Neural cell (in vitro differentiated cells): ENCODE measurements at regions not wholly inside any gene's neighbourhood (a gene's known extent, or its start where the extent isn't known, plus 50 kb on each side); places are given as distances from the start of the nearest gene placed in this dataset.

ENCODE experiments used
- H2AFZ ChIP-seq: fragments of 200-600, 300-800 bp; sonication (generic), shearing (Covaris generic); 2 replicates; pipeline ENCODE4 v1.6.0; 2014; ENCODE audit warnings: low read depth, mild to moderate bottlenecking, antibody characterized with exemption, low read length, moderate library complexity
- H3F3A ChIP-seq: fragments of 200-600 bp; shearing (Covaris generic); 2 replicates; pipeline ENCODE4 v1.6.1; 2016; ENCODE audit warnings: mild to moderate bottlenecking, moderate library complexity, mixed read lengths, antibody characterized with exemption, low read length; ENCODE audit not compliant: insufficient read depth, poor library complexity, severe bottlenecking
- H3K27ac ChIP-seq: fragments of 200-600, 300-800 bp; sonication (generic), shearing (Covaris generic); 2 replicates; pipeline ENCODE4 v1.5.1; 2014; ENCODE audit warnings: mild to moderate bottlenecking, low read length, moderate library complexity
- H3K27me3 ChIP-seq: fragments of 300-800, 200-600 bp; sonication (generic), shearing (Covaris generic); 2 replicates; pipeline ENCODE4 v1.6.0; 2014; ENCODE audit warnings: mild to moderate bottlenecking, low read depth, low read length, moderate library complexity; ENCODE audit not compliant: insufficient read depth
- H3K36me3 ChIP-seq: fragments of 300-800, 200-600 bp; sonication (generic), shearing (Covaris generic); 2 replicates; pipeline ENCODE4 v1.5.1; 2014; ENCODE audit warnings: mild to moderate bottlenecking, antibody characterized with exemption, low read length, moderate library complexity; ENCODE audit not compliant: insufficient read depth
- H3K4me2 ChIP-seq: fragments of 300-800, 200-600 bp; sonication (generic), shearing (Covaris generic); 2 replicates; pipeline ENCODE4 v1.6.0; 2014; ENCODE audit warnings: mild to moderate bottlenecking, low read length
- H3K4me3 ChIP-seq: fragments of 300-800, 200-600 bp; sonication (generic), shearing (Covaris generic); 2 replicates; pipeline ENCODE4 v1.5.1; 2014; ENCODE audit warnings: mild to moderate bottlenecking, low read length, moderate library complexity
- H3K79me2 ChIP-seq: fragments of 200-600 bp; shearing (Covaris generic); replicated peaks from 2 replicates; pipeline ENCODE4 v1.6.0; 2014; ENCODE audit warnings: mild to moderate bottlenecking, low read length, moderate library complexity; ENCODE audit not compliant: insufficient read depth
- H3K9ac ChIP-seq: fragments of 300-800, 200-600 bp; sonication (generic), shearing (Covaris generic); 2 replicates; pipeline ENCODE4 v1.6.1; 2016; ENCODE audit warnings: mild to moderate bottlenecking, low read length, mixed read lengths
- H3K9me2 ChIP-seq: fragments of 200-600 bp; shearing (Covaris generic); 2 replicates; pipeline ENCODE4 v1.6.1; 2016; ENCODE audit warnings: mild to moderate bottlenecking, low read length, mixed read lengths; ENCODE audit not compliant: insufficient read depth
- H3K9me3 ChIP-seq: fragments of 200-600, 300-800 bp; sonication (generic), shearing (Covaris generic); 2 replicates; pipeline ENCODE4 v1.6.1; 2016; ENCODE audit warnings: mild to moderate bottlenecking, mixed run types, low read length, moderate library complexity, mixed read lengths
- H4K20me1 ChIP-seq: fragments of 200-600 bp; shearing (Covaris generic); 2 replicates; pipeline ENCODE4 v1.6.1; 2016; ENCODE audit warnings: mild to moderate bottlenecking, mixed run types; ENCODE audit not compliant: insufficient read depth
- CTCF ChIP-seq: fragments of 450-650 bp; IDR thresholded peaks from 2 replicates; pipeline ENCODE4 v1.5.1; 2014; ENCODE audit warnings: antibody characterized with exemption, mild to moderate bottlenecking, moderate library complexity; ENCODE audit not compliant: poor library complexity, severe bottlenecking
- EP300 ChIP-seq: fragments of 450-650 bp; conservative IDR thresholded peaks from 2 replicates; pipeline ENCODE4 v1.6.1; 2014; ENCODE audit warnings: antibody characterized with exemption, mild to moderate bottlenecking, moderate library complexity; ENCODE audit not compliant: poor library complexity, severe bottlenecking
- EZH2 ChIP-seq: fragments of 200-600, 300-800 bp; shearing (Covaris generic), sonication (generic); IDR thresholded peaks from 2 replicates; pipeline ENCODE4 v1.6.1; 2014; ENCODE audit warnings: antibody characterized with exemption, low read length, borderline replicate concordance, mild to moderate bottlenecking; ENCODE audit not compliant: insufficient read depth, poor library complexity, severe bottlenecking
- MXI1 ChIP-seq: fragments of 450-650 bp; conservative IDR thresholded peaks from 2 replicates; pipeline ENCODE4 v1.6.1; 2014; ENCODE audit warnings: antibody characterized with exemption, mild to moderate bottlenecking; ENCODE audit not compliant: poor library complexity, severe bottlenecking
- POLR2AphosphoS5 ChIP-seq: IDR thresholded peaks from 2 replicates; pipeline ENCODE4 v1.6.1; 2012
- RAD21 ChIP-seq: fragments of 450-650 bp; conservative IDR thresholded peaks from 2 replicates; pipeline ENCODE4 v1.6.1; 2014; ENCODE audit warnings: antibody characterized with exemption, mild to moderate bottlenecking, moderate library complexity
- REST ChIP-seq: IDR thresholded peaks from 2 replicates; pipeline ENCODE4 v1.6.1; 2012; ENCODE audit warnings: borderline replicate concordance
- SMC3 ChIP-seq: fragments of 450-650 bp; conservative IDR thresholded peaks from 2 replicates; pipeline ENCODE4 v1.6.1; 2014; ENCODE audit warnings: antibody characterized with exemption, mild to moderate bottlenecking, moderate library complexity; ENCODE audit not compliant: poor library complexity
- TAF1 ChIP-seq: IDR thresholded peaks from 2 replicates; pipeline ENCODE4 v1.6.1; 2012; ENCODE audit warnings: low read depth

- H3K27me3 ChIP-seq, result no peaks in the 10 kb centered on the region
- no peaks in the 10 kb centered on the region for H4K20me1 ChIP-seq
- no peak overlapping the region for H3K4me2 ChIP-seq
- H3K27ac ChIP-seq, result no peak overlapping the region
- no peak overlapping the region for H3K4me3 ChIP-seq
- no peaks in the 10 kb centered on the region for H3K79me2 ChIP-seq
- H3K9me2 ChIP-seq, result no peaks in the 10 kb centered on the region
- no peaks in the 10 kb centered on the region for H3K36me3 ChIP-seq
- no peak overlapping the region for H2AFZ ChIP-seq
- no peaks in the 10 kb centered on the region for H3F3A ChIP-seq
- no peak overlapping the region for H3K9ac ChIP-seq
- TF ChIP-seq EZH2, result no peak
- TF ChIP-seq CTCF, result no peak
- no peak for TF ChIP-seq MXI1
- no peak for TF ChIP-seq POLR2AphosphoS5
- no peak for TF ChIP-seq EP300
- no peak for TF ChIP-seq TAF1
- no peaks in the 10 kb centered on the region for H3K9me3 ChIP-seq
These were observed 72.0 kb upstream of the NEUROD1 start for GRCh38 chr2:181752301-181752700.

GRCh38 chr2:181753686-181754085, 73.4 kb upstream of the NEUROD1 start:
- Histone ChIP-seq H3K9ac (no peak overlapping the region), H3K27ac (no peak overlapping the region), H3K9me3 (no peaks in the 10 kb centered on the region), H3K36me3 (no peaks in the 10 kb centered on the region), H3F3A (no peaks in the 10 kb centered on the region), H3K9me2 (no peaks in the 10 kb centered on the region), H2AFZ (no peak overlapping the region), H3K79me2 (no peaks in the 10 kb centered on the region), H3K4me2 (no peak overlapping the region), H3K27me3 (no peaks in the 10 kb centered on the region), H4K20me1 (no peaks in the 10 kb centered on the region), H3K4me3 (no peak overlapping the region)
- TF ChIP-seq CTCF (no peak), SMC3 (no peak), RAD21 (no peak), TAF1 (no peak), REST (no peak), EZH2 (no peak), EP300 (no peak), MXI1 (no peak), POLR2AphosphoS5 (no peak)
